ENCODE measurements at regions not wholly inside any gene's neighbourhood (a gene's known extent, or its start where the extent isn't known, plus 50 kb on each side); places are given as distances from the start of the nearest gene placed in this dataset.

DNA sequence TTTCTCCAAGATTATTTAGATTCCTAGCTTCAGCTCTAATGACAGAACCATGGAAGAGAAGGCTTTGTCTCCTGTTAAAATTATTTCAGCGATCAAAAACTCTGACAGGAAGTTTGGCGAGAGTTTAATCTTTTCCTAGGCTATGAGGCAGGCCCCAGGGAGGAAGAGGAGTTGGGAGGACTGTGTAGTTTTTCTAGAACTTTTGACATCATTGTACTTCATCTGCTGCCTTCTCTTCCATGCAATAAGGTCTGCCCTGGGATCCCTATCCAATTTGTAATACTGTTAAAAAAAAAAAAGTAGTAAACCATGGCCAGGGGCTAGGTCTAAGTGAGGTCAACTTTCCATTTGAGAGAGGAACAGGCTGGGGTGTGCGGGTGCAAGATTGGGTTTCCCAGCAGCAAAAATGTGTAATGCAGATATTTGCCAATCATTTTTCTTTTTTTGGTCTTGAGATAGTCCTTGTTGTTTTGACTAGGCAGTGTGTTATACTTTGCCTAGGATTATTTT is 261.9 kb upstream of the ANKH start:
- TF ChIP-seq, protein P1, sequence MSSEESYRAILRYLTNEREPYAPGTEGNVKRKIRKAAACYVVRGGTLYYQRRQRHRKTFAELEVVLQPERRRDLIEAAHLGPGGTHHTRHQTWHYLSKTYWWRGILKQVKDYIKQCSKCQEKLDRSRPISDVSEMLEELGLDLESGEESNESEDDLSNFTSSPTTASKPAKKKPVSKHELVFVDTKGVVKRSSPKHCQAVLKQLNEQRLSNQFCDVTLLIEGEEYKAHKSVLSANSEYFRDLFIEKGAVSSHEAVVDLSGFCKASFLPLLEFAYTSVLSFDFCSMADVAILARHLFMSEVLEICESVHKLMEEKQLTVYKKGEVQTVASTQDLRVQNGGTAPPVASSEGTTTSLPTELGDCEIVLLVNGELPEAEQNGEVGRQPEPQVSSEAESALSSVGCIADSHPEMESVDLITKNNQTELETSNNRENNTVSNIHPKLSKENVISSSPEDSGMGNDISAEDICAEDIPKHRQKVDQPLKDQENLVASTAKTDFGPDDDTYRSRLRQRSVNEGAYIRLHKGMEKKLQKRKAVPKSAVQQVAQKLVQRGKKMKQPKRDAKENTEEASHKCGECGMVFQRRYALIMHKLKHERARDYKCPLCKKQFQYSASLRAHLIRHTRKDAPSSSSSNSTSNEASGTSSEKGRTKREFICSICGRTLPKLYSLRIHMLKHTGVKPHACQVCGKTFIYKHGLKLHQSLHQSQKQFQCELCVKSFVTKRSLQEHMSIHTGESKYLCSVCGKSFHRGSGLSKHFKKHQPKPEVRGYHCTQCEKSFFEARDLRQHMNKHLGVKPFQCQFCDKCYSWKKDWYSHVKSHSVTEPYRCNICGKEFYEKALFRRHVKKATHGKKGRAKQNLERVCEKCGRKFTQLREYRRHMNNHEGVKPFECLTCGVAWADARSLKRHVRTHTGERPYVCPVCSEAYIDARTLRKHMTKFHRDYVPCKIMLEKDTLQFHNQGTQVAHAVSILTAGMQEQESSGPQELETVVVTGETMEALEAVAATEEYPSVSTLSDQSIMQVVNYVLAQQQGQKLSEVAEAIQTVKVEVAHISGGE (CRISPR knock-in tag; IDR thresholded peaks at IDR 0.05), result no peak
- TF ChIP-seq, protein P2, sequence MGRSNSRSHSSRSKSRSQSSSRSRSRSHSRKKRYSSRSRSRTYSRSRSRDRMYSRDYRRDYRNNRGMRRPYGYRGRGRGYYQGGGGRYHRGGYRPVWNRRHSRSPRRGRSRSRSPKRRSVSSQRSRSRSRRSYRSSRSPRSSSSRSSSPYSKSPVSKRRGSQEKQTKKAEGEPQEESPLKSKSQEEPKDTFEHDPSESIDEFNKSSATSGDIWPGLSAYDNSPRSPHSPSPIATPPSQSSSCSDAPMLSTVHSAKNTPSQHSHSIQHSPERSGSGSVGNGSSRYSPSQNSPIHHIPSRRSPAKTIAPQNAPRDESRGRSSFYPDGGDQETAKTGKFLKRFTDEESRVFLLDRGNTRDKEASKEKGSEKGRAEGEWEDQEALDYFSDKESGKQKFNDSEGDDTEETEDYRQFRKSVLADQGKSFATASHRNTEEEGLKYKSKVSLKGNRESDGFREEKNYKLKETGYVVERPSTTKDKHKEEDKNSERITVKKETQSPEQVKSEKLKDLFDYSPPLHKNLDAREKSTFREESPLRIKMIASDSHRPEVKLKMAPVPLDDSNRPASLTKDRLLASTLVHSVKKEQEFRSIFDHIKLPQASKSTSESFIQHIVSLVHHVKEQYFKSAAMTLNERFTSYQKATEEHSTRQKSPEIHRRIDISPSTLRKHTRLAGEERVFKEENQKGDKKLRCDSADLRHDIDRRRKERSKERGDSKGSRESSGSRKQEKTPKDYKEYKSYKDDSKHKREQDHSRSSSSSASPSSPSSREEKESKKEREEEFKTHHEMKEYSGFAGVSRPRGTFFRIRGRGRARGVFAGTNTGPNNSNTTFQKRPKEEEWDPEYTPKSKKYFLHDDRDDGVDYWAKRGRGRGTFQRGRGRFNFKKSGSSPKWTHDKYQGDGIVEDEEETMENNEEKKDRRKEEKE (IDR thresholded peaks at IDR 0.05), result no peak
- TF ChIP-seq, protein P3, sequence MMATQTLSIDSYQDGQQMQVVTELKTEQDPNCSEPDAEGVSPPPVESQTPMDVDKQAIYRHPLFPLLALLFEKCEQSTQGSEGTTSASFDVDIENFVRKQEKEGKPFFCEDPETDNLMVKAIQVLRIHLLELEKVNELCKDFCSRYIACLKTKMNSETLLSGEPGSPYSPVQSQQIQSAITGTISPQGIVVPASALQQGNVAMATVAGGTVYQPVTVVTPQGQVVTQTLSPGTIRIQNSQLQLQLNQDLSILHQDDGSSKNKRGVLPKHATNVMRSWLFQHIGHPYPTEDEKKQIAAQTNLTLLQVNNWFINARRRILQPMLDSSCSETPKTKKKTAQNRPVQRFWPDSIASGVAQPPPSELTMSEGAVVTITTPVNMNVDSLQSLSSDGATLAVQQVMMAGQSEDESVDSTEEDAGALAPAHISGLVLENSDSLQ (IDR thresholded peaks at IDR 0.05), result no peak
- TF ChIP-seq STAT3 (IDR thresholded peaks at IDR 0.05; ENCODE audit: low read depth, low read length), result no peak
- TF ChIP-seq FOXM1 (IDR thresholded peaks at IDR 0.05; ENCODE audit: low read depth, low read length), result no peak
- no peak for TF ChIP-seq EZH2 (IDR thresholded peaks at IDR 0.05; ENCODE audit: borderline replicate concordance, control insufficient read depth, low read depth, low read length)
- no peak for TF ChIP-seq TCF12 (IDR thresholded peaks at IDR 0.05; ENCODE audit: low read depth, low read length)
- TF ChIP-seq, protein P4, sequence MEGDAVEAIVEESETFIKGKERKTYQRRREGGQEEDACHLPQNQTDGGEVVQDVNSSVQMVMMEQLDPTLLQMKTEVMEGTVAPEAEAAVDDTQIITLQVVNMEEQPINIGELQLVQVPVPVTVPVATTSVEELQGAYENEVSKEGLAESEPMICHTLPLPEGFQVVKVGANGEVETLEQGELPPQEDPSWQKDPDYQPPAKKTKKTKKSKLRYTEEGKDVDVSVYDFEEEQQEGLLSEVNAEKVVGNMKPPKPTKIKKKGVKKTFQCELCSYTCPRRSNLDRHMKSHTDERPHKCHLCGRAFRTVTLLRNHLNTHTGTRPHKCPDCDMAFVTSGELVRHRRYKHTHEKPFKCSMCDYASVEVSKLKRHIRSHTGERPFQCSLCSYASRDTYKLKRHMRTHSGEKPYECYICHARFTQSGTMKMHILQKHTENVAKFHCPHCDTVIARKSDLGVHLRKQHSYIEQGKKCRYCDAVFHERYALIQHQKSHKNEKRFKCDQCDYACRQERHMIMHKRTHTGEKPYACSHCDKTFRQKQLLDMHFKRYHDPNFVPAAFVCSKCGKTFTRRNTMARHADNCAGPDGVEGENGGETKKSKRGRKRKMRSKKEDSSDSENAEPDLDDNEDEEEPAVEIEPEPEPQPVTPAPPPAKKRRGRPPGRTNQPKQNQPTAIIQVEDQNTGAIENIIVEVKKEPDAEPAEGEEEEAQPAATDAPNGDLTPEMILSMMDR (IDR thresholded peaks at IDR 0.05 in 2 of 3, conservative IDR thresholded peaks at IDR 0.05 in 1 of 3; ENCODE audit: control insufficient read depth in 2 of 3, extremely low read depth in 1 of 3, insufficient read depth in 1 of 3, low read depth in 3 of 3, low read length in 3 of 3), result no peak
- TF ChIP-seq ZNF384 (IDR thresholded peaks at IDR 0.05; ENCODE audit: borderline replicate concordance, low read depth, low read length), result no peak
